GM21390 (cell line): ENCODE measurements at regions not wholly inside any gene's neighbourhood (a gene's known extent, or its start where the extent isn't known, plus 50 kb on each side); places are given as distances from the start of the nearest gene placed in this dataset.
"Not testable (repeated sequence)": the region's sequence is repeated elsewhere in the genome, so short reads cannot be mapped to it uniquely, and the experiment has no call there.

Source experiments
- ATAC-seq: cut with Tn5 transposase; IDR thresholded peaks from one replicate; pipeline ENCODE4 v1.9.1; 2021; ENCODE audit not compliant: unreplicated experiment

- no peak for ATAC-seq
These were observed 240.8 kb downstream of the ARHGAP12 start for GRCh38 chr10:31687663-31688482.

GRCh38 chr10:31686599-31686998 is 242.0 kb downstream of the ARHGAP12 start:
- ATAC-seq, result no peak

GRCh38 chr10:31683682-31684081 is 244.9 kb downstream of the ARHGAP12 start:
- no peak for ATAC-seq

GRCh38 chr10:31679936-31680335 is 248.7 kb downstream of the ARHGAP12 start:
- no peak for ATAC-seq

- ATAC-seq, result no peak
These were observed 249.8 kb downstream of the ARHGAP12 start for GRCh38 chr10:31678575-31679516.

- ATAC-seq, result no peak
These were observed 250.5 kb downstream of the ARHGAP12 start for GRCh38 chr10:31678139-31678536.

- no peak for ATAC-seq
These were observed 251.2 kb downstream of the ARHGAP12 start for GRCh38 chr10:31677195-31678138.

- ATAC-seq, result no peak
These were observed 252.9 kb downstream of the ARHGAP12 start for GRCh38 chr10:31675726-31676125.

GRCh38 chr10:31669357-31669756 is 259.3 kb downstream of the ARHGAP12 start:
- ATAC-seq, result no peak

- ATAC-seq, result no peak
These were observed 260.3 kb downstream of the ARHGAP12 start for GRCh38 chr10:31668326-31668725.

- not testable (repeated sequence) for ATAC-seq
These were observed 262.8 kb downstream of the ARHGAP12 start for GRCh38 chr10:31665764-31666279.

GRCh38 chr10:31664803-31665202 is 263.8 kb downstream of the ARHGAP12 start:
- ATAC-seq, result no peak

GRCh38 chr10:31664071-31664470 is 264.6 kb downstream of the ARHGAP12 start:
- ATAC-seq, result not testable (repeated sequence)

GRCh38 chr10:31660300-31660699 is 268.3 kb downstream of the ARHGAP12 start:
- ATAC-seq, result no peak

- ATAC-seq, result no peak
These were observed 269.0 kb downstream of the ARHGAP12 start for GRCh38 chr10:31659665-31660064.

- ATAC-seq, result no peak
These were observed 271.2 kb downstream of the ARHGAP12 start for GRCh38 chr10:31657434-31657872.

GRCh38 chr10:31656851-31657433 is 271.7 kb downstream of the ARHGAP12 start:
- ATAC-seq, result no peak

- no peak for ATAC-seq
These were observed 276.6 kb downstream of the ARHGAP12 start for GRCh38 chr10:31652038-31652437.

GRCh38 chr10:31650010-31650409 is 278.6 kb downstream of the ARHGAP12 start:
- no peak for ATAC-seq

- ATAC-seq, result no peak
These were observed 279.7 kb downstream of the ARHGAP12 start for GRCh38 chr10:31648966-31649365.
